ENCODE measurements at regions not wholly inside any gene's neighbourhood (a gene's known extent, or its start where the extent isn't known, plus 50 kb on each side); places are given as distances from the start of the nearest gene placed in this dataset.

DNA sequence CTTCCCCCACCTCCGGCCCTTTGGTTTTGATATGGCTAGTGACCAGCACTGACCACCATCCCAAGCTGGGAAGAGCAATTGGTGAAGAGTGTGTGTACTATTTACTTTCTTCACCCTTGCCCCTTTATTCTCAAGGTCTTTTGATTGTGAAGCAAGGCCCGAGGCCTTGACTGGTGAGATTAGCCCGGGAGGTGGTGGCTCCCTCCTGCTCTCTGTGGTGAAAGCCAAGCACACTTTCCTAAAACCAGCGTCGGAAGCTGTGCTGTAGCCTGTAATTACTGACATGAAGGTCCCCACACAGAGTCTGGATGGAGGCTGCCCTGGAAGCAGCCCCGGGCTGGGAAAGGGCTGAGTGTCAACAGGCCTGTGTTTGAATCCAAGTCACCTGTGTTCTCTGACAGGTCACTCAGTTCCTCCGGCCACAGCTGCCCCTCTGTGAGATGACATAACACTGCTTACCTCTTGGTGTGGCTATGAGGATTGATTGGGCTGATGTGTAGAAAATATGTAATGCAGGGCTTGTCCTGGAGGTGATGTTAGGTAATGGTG is 60.5 kb upstream of the PRR23C start:
- TF ChIP-seq, protein P1, sequence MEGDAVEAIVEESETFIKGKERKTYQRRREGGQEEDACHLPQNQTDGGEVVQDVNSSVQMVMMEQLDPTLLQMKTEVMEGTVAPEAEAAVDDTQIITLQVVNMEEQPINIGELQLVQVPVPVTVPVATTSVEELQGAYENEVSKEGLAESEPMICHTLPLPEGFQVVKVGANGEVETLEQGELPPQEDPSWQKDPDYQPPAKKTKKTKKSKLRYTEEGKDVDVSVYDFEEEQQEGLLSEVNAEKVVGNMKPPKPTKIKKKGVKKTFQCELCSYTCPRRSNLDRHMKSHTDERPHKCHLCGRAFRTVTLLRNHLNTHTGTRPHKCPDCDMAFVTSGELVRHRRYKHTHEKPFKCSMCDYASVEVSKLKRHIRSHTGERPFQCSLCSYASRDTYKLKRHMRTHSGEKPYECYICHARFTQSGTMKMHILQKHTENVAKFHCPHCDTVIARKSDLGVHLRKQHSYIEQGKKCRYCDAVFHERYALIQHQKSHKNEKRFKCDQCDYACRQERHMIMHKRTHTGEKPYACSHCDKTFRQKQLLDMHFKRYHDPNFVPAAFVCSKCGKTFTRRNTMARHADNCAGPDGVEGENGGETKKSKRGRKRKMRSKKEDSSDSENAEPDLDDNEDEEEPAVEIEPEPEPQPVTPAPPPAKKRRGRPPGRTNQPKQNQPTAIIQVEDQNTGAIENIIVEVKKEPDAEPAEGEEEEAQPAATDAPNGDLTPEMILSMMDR (conservative IDR thresholded peaks at IDR 0.05; ENCODE audit: low read depth, low read length), result no peak
- no peak for TF ChIP-seq EZH2phosphoT487 (IDR thresholded peaks at IDR 0.05; ENCODE audit: borderline replicate concordance, low read length)
- TF ChIP-seq EZH2 (IDR thresholded peaks at IDR 0.05; ENCODE audit: low read length, unreplicated experiment), result no peak
